Nephron (organoid): ENCODE measurements at regions not wholly inside any gene's neighbourhood (a gene's known extent, or its start where the extent isn't known, plus 50 kb on each side); places are given as distances from the start of the nearest gene placed in this dataset.
"Not testable (repeated sequence)": the region's sequence is repeated elsewhere in the genome, so short reads cannot be mapped to it uniquely, and the experiment has no call there.

Source experiments
- H3K27ac Mint-ChIP-seq, 3 experiments: 2 replicates each; pipeline ENCODE4 v1.8.0; 2020; ENCODE audit warnings: mixed read lengths in 3 of 3, mild to moderate bottlenecking in 2 of 3, moderate library complexity in 1 of 3
- H3K27me3 Mint-ChIP-seq: 2 replicates; pipeline ENCODE4 v1.8.0; 2021; ENCODE audit warnings: low read depth, mild to moderate bottlenecking, moderate library complexity, mixed read lengths
- H3K36me3 Mint-ChIP-seq: 2 replicates; pipeline ENCODE4 v1.8.0; 2020; ENCODE audit warnings: low read depth, mixed read lengths
- H3K4me1 Mint-ChIP-seq: 2 replicates; pipeline ENCODE4 v1.8.0; 2020; ENCODE audit warnings: mixed read lengths
- H3K4me3 Mint-ChIP-seq, 3 experiments: 2 replicates each; pipeline ENCODE4 v1.8.0; 2020; ENCODE audit warnings: mild to moderate bottlenecking in 3 of 3, mixed read lengths in 3 of 3, moderate library complexity in 2 of 3
- H3K9me3 Mint-ChIP-seq: 2 replicates; pipeline ENCODE4 v1.8.0; 2020; ENCODE audit warnings: mixed read lengths
- CTCF ChIP-seq, 3 experiments: fragments of 200-600 bp; sonication (generic); IDR thresholded peaks; one replicate each; pipeline ENCODE4 v1.5.0; 2021; ENCODE audit warnings: antibody characterized with exemption in 3 of 3; ENCODE audit not compliant: unreplicated experiment in 3 of 3

- Mint-ChIP-seq H3K27ac (no peak overlapping the region), H3K4me1 (no peaks in the 10 kb centered on the region), H3K4me3 (no peak overlapping the region), H3K27me3 (no peaks in the 10 kb centered on the region), H3K36me3 (no peaks in the 10 kb centered on the region), H3K9me3 (peaks cover 41% of the 10 kb centered on the region)
- no peak for TF ChIP-seq CTCF (IDR thresholded peaks at IDR 0.05; ENCODE audit: unreplicated experiment in 3 of 3)
Observed at GRCh38 chr15:19984101-19984500, 557.5 kb downstream of the GOLGA6L6 start.

- no peaks in the 10 kb centered on the region for H3K27me3 Mint-ChIP-seq
- H3K27ac Mint-ChIP-seq: no peak overlapping the region
- no peak for TF ChIP-seq CTCF (IDR thresholded peaks at IDR 0.05; ENCODE audit: unreplicated experiment in 3 of 3)
- no peak overlapping the region for H3K4me3 Mint-ChIP-seq
- no peaks in the 10 kb centered on the region for H3K4me1 Mint-ChIP-seq
- H3K36me3 Mint-ChIP-seq: no peaks in the 10 kb centered on the region
- peaks cover 38% of the 10 kb centered on the region for H3K9me3 Mint-ChIP-seq
Observed at GRCh38 chr15:19974998-19975397, 566.6 kb downstream of the GOLGA6L6 start.

- no peak for TF ChIP-seq CTCF (IDR thresholded peaks at IDR 0.05; ENCODE audit: unreplicated experiment in 3 of 3)
- Mint-ChIP-seq H3K27me3 (no peaks in the 10 kb centered on the region), H3K9me3 (peaks cover 38% of the 10 kb centered on the region), H3K4me1 (no peaks in the 10 kb centered on the region), H3K36me3 (no peaks in the 10 kb centered on the region), H3K27ac (no peak overlapping the region), H3K4me3 (no peak overlapping the region)
Observed at GRCh38 chr15:19973718-19974117, 567.9 kb downstream of the GOLGA6L6 start.

- not testable (repeated sequence) for H3K4me1 Mint-ChIP-seq, H3K4me3 Mint-ChIP-seq, H3K27me3 Mint-ChIP-seq, H3K27ac Mint-ChIP-seq, H3K36me3 Mint-ChIP-seq
- peaks cover 41% of the 10 kb centered on the region for H3K9me3 Mint-ChIP-seq
Observed at GRCh38 chr15:19972582-19972981, 569.0 kb downstream of the GOLGA6L6 start.

GRCh38 chr15:19965574-19965973, 576.0 kb downstream of the GOLGA6L6 start:
- not testable (repeated sequence) for H3K27ac Mint-ChIP-seq, H3K4me1 Mint-ChIP-seq, H3K36me3 Mint-ChIP-seq, H3K27me3 Mint-ChIP-seq, H3K4me3 Mint-ChIP-seq
- H3K9me3 Mint-ChIP-seq: peaks cover 37% of the 10 kb centered on the region

- H3K36me3 Mint-ChIP-seq, H3K4me1 Mint-ChIP-seq, H3K4me3 Mint-ChIP-seq, H3K27me3 Mint-ChIP-seq, H3K27ac Mint-ChIP-seq: not testable (repeated sequence)
- peaks cover 39% of the 10 kb centered on the region for H3K9me3 Mint-ChIP-seq
Observed at GRCh38 chr15:19964480-19964879, 577.1 kb downstream of the GOLGA6L6 start.

- Mint-ChIP-seq H3K27ac (no peak overlapping the region), H3K4me3 (no peak overlapping the region), H3K27me3 (no peaks in the 10 kb centered on the region), H3K9me3 (peaks cover 42% of the 10 kb centered on the region), H3K4me1 (no peaks in the 10 kb centered on the region), H3K36me3 (no peaks in the 10 kb centered on the region)
- no peak for TF ChIP-seq CTCF (IDR thresholded peaks at IDR 0.05; ENCODE audit: unreplicated experiment in 3 of 3)
Observed at GRCh38 chr15:19956124-19956796, 585.3 kb downstream of the GOLGA6L6 start.
